ENCODE measurements at regions not wholly inside any gene's neighbourhood (a gene's known extent, or its start where the extent isn't known, plus 50 kb on each side); places are given as distances from the start of the nearest gene placed in this dataset.

DNA sequence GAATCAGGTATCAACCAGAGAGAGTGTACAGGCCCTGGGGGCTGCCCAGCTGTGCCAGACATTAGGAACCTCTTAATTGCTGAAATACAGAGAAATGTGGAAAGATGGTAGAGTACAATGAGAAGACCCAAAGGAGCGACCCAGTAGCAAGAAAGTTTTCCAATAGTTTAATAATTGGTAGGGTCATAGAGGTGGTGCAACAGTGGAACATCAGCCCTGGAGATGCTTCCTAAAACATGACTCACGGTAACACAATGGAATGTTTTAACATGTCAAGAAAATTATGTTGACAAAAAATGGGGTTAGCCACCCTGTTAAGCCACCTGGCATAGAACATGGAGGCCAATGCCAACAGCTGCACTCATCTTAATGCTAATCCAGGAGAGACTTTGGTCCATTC, 284.1 kb downstream of the ELAVL2 start:
- TF ChIP-seq POLR2AphosphoS5 (IDR thresholded peaks at IDR 0.05), result no peak
- TF ChIP-seq, protein P1, sequence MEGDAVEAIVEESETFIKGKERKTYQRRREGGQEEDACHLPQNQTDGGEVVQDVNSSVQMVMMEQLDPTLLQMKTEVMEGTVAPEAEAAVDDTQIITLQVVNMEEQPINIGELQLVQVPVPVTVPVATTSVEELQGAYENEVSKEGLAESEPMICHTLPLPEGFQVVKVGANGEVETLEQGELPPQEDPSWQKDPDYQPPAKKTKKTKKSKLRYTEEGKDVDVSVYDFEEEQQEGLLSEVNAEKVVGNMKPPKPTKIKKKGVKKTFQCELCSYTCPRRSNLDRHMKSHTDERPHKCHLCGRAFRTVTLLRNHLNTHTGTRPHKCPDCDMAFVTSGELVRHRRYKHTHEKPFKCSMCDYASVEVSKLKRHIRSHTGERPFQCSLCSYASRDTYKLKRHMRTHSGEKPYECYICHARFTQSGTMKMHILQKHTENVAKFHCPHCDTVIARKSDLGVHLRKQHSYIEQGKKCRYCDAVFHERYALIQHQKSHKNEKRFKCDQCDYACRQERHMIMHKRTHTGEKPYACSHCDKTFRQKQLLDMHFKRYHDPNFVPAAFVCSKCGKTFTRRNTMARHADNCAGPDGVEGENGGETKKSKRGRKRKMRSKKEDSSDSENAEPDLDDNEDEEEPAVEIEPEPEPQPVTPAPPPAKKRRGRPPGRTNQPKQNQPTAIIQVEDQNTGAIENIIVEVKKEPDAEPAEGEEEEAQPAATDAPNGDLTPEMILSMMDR (IDR thresholded peaks at IDR 0.05), result no peak
- no peak for TF ChIP-seq POLR2A (IDR thresholded peaks at IDR 0.05; ENCODE audit: low read depth)

Measured in esophagus muscularis mucosa (tissue), 3 donors.